ENCODE measurements at regions not wholly inside any gene's neighbourhood (a gene's known extent, or its start where the extent isn't known, plus 50 kb on each side); places are given as distances from the start of the nearest gene placed in this dataset.

DNA sequence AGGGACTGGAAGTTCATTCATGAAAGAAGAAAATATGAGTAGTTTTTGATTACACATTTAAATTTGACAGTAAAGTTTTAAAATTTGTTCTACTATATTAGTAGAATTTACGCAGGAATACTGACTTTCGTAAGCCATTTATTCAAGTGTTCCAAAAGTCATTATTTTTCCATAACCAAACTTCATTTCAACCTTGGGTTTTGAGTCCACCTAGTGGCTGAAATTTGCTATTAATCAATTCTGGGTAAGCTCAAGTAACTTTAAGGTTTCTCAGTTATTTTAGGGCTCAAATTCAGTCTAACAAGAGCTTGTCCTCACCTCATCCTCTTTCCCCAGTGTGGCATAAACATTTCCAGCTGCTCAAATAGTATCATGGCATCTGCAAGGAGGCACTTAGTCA is 175.4 kb downstream of the SH3BGRL start:
- H3K4me1 Mint-ChIP-seq, result no peaks in the 10 kb centered on the region

GRCh38 chrX:81378560-81378959 is 176.7 kb downstream of the SH3BGRL start:
- H3K4me3 Mint-ChIP-seq, result no peak overlapping the region
- H3K27me3 ChIP-seq (ENCODE audit: control insufficient read depth, insufficient read depth, low read length), result no peaks in the 10 kb centered on the region
- H3K4me1 Mint-ChIP-seq, result no peaks in the 10 kb centered on the region
- WGBS (ENCODE audit: insufficient coverage), result no CpG with 5 or more reads among the region's 1 CpG
- H3K36me3 ChIP-seq (ENCODE audit: control insufficient read depth, insufficient read depth, low read length), result no peaks in the 10 kb centered on the region
- DNase-seq, result no peak
- no peak overlapping the region for H3K4me3 ChIP-seq (ENCODE audit: low read length)
- no peaks in the 10 kb centered on the region for H3K9me3 Mint-ChIP-seq
- H3K27ac ChIP-seq (ENCODE audit: low read length), result no peak overlapping the region
- intact Hi-C loops (cut with micrococcal nuclease), result no loop called here
- H3K36me3 Mint-ChIP-seq, result no peaks in the 10 kb centered on the region
- no peak overlapping the region for H3K27ac Mint-ChIP-seq
- peaks cover 0 to 11% of the 10 kb centered on the region in 2 donors for H3K27me3 Mint-ChIP-seq (ENCODE audit: low read depth in 2 of 2)
- H3K4me1 ChIP-seq (ENCODE audit: control insufficient read depth, insufficient read depth, low read length), result no peaks in the 10 kb centered on the region
- no peak for ATAC-seq
- no peaks in the 10 kb centered on the region for H3K9me3 ChIP-seq (ENCODE audit: control insufficient read depth, insufficient read depth, low read length)
- TF ChIP-seq, protein P1, sequence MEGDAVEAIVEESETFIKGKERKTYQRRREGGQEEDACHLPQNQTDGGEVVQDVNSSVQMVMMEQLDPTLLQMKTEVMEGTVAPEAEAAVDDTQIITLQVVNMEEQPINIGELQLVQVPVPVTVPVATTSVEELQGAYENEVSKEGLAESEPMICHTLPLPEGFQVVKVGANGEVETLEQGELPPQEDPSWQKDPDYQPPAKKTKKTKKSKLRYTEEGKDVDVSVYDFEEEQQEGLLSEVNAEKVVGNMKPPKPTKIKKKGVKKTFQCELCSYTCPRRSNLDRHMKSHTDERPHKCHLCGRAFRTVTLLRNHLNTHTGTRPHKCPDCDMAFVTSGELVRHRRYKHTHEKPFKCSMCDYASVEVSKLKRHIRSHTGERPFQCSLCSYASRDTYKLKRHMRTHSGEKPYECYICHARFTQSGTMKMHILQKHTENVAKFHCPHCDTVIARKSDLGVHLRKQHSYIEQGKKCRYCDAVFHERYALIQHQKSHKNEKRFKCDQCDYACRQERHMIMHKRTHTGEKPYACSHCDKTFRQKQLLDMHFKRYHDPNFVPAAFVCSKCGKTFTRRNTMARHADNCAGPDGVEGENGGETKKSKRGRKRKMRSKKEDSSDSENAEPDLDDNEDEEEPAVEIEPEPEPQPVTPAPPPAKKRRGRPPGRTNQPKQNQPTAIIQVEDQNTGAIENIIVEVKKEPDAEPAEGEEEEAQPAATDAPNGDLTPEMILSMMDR (IDR thresholded peaks at IDR 0.05), result no peak

More for the DNA sequence above, 175.4 kb downstream of the SH3BGRL start:
- H3K36me3 Mint-ChIP-seq, result no peaks in the 10 kb centered on the region
- H3K9me3 ChIP-seq (ENCODE audit: control insufficient read depth, insufficient read depth, low read length), result no peaks in the 10 kb centered on the region
- H3K4me3 Mint-ChIP-seq, result no peak overlapping the region
- H3K9me3 Mint-ChIP-seq, result no peaks in the 10 kb centered on the region
- no peaks in the 10 kb centered on the region for H3K4me1 ChIP-seq (ENCODE audit: control insufficient read depth, insufficient read depth, low read length)
- TF ChIP-seq, protein P1 (IDR thresholded peaks at IDR 0.05), result no peak
- no peak overlapping the region for H3K27ac Mint-ChIP-seq
- H3K36me3 ChIP-seq (ENCODE audit: control insufficient read depth, insufficient read depth, low read length), result no peaks in the 10 kb centered on the region
- H3K27ac ChIP-seq (ENCODE audit: low read length), result no peak overlapping the region
- peak in 1 of 2 donors; percentile 23 for DNase-seq
- H3K27me3 Mint-ChIP-seq (ENCODE audit: low read depth in 2 of 2), result peaks cover 0 to 11% of the 10 kb centered on the region in 2 donors
- no peaks in the 10 kb centered on the region for H3K27me3 ChIP-seq (ENCODE audit: control insufficient read depth, insufficient read depth, low read length)
- ATAC-seq, result no peak
- no CpG with 5 or more reads among the region's 2 CpGs for WGBS (ENCODE audit: insufficient coverage)
- intact Hi-C loops (cut with micrococcal nuclease), result no loop called here
- no peak overlapping the region for H3K4me3 ChIP-seq (ENCODE audit: low read length)

GRCh38 chrX:81390237-81390636 is 188.3 kb downstream of the SH3BGRL start:
- DNase-seq (no peak), ATAC-seq (no peak)
- Histone ChIP-seq H3K4me1 (ENCODE audit: control insufficient read depth, insufficient read depth, low read length) (no peaks in the 10 kb centered on the region), H3K4me3 (ENCODE audit: low read length) (no peak overlapping the region), H3K36me3 (ENCODE audit: control insufficient read depth, insufficient read depth, low read length) (no peaks in the 10 kb centered on the region), H3K27me3 (ENCODE audit: control insufficient read depth, insufficient read depth, low read length) (no peaks in the 10 kb centered on the region), H3K27ac (ENCODE audit: low read length) (no peak overlapping the region), H3K9me3 (ENCODE audit: control insufficient read depth, insufficient read depth, low read length) (no peaks in the 10 kb centered on the region)
- Mint-ChIP-seq H3K4me1 (no peaks in the 10 kb centered on the region), H3K9me3 (peaks cover 0 to 2% of the 10 kb centered on the region in 2 donors), H3K27me3 (ENCODE audit: low read depth in 2 of 2) (no peaks in the 10 kb centered on the region), H3K4me3 (no peak overlapping the region), H3K27ac (no peak overlapping the region), H3K36me3 (no peaks in the 10 kb centered on the region)
- intact Hi-C loops (cut with micrococcal nuclease), result no loop called here
- TF ChIP-seq, protein P1 (IDR thresholded peaks at IDR 0.05), result no peak

DNA sequence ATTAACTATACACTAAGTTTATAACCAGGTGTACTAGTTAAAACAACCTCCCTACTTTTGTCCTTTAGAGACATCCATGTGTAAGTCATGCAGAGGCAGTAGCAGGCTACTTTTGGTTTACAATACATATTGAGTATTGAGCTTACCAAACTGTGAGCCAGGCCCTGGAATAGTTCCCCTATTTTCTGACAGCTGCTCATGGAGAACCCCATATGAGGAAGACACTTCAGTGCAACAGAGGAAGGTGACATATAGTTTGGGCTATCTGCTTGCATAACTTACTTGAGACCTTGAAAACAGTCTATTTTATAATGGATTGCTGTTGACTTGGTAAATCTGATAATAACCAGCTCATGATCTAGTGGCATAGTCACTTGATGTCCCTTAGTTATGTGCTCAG is 190.5 kb downstream of the SH3BGRL start:
- Histone ChIP-seq H3K4me1 (ENCODE audit: control insufficient read depth, insufficient read depth, low read length) (no peaks in the 10 kb centered on the region), H3K36me3 (ENCODE audit: control insufficient read depth, insufficient read depth, low read length) (no peaks in the 10 kb centered on the region), H3K9me3 (ENCODE audit: control insufficient read depth, insufficient read depth, low read length) (no peaks in the 10 kb centered on the region), H3K27me3 (ENCODE audit: control insufficient read depth, insufficient read depth, low read length) (no peaks in the 10 kb centered on the region), H3K4me3 (ENCODE audit: low read length) (no peak overlapping the region), H3K27ac (ENCODE audit: low read length) (no peak overlapping the region)
- intact Hi-C loops (cut with micrococcal nuclease), result no loop called here
- no peak overlapping the region for H3K27ac Mint-ChIP-seq
- H3K36me3 Mint-ChIP-seq, result no peaks in the 10 kb centered on the region
- no peaks in the 10 kb centered on the region for H3K4me1 Mint-ChIP-seq
- ATAC-seq (no peak), DNase-seq (no peak)
- no peaks in the 10 kb centered on the region for H3K9me3 Mint-ChIP-seq
- H3K27me3 Mint-ChIP-seq (ENCODE audit: low read depth in 2 of 2), result no peaks in the 10 kb centered on the region
- TF ChIP-seq, protein P1 (IDR thresholded peaks at IDR 0.05), result no peak
- H3K4me3 Mint-ChIP-seq, result no peak overlapping the region
